H9 (cell line): ENCODE measurements at regions not wholly inside any gene's neighbourhood (a gene's known extent, or its start where the extent isn't known, plus 50 kb on each side); places are given as distances from the start of the nearest gene placed in this dataset.

Source experiments
- DNase-seq: peaks from one replicate; pipeline ENCODE4 v3.0.0-alpha.2; 2017
- H2AFZ ChIP-seq: one replicate; pipeline ENCODE4 v1.6.1; 2013; ENCODE audit warnings: mild to moderate bottlenecking, low read length, control low read depth, moderate library complexity
- H2AK5ac ChIP-seq: 2 replicates; pipeline ENCODE4 v1.6.1; 2013; ENCODE audit warnings: low read length, control low read depth, mixed read lengths; ENCODE audit not compliant: insufficient read length
- H2BK120ac ChIP-seq: one replicate; pipeline ENCODE4 v1.6.1; 2013; ENCODE audit warnings: low read depth, mild to moderate bottlenecking, low read length, control low read depth, inconsistent platforms; ENCODE audit not compliant: poor library complexity, severe bottlenecking
- H2BK12ac ChIP-seq: 2 replicates; pipeline ENCODE4 v1.6.1; 2013; ENCODE audit warnings: low read length, control low read depth, mixed read lengths, low read depth; ENCODE audit not compliant: insufficient read length
- H2BK15ac ChIP-seq: 2 replicates; pipeline ENCODE4 v1.6.1; 2013; ENCODE audit warnings: low read depth, low read length, control low read depth
- H2BK20ac ChIP-seq: one replicate; pipeline ENCODE4 v1.6.1; 2013; ENCODE audit warnings: low read depth, mild to moderate bottlenecking, low read length, control low read depth, inconsistent platforms; ENCODE audit not compliant: poor library complexity, severe bottlenecking
- H2BK5ac ChIP-seq: 2 replicates; pipeline ENCODE4 v1.6.1; 2013; ENCODE audit warnings: low read length, control low read depth, mixed read lengths; ENCODE audit not compliant: insufficient read length
- H3K14ac ChIP-seq: 2 replicates; pipeline ENCODE4 v1.6.1; 2013; ENCODE audit warnings: low read length, control low read depth; ENCODE audit not compliant: insufficient read depth
- H3K18ac ChIP-seq: 2 replicates; pipeline ENCODE4 v1.6.1; 2013; ENCODE audit warnings: low read depth, mild to moderate bottlenecking, mixed read lengths, low read length, control low read depth; ENCODE audit not compliant: insufficient read length
- H3K23ac ChIP-seq: 2 replicates; pipeline ENCODE4 v1.6.1; 2013; ENCODE audit warnings: low read length, control low read depth, mixed read lengths, low read depth; ENCODE audit not compliant: insufficient read length
- H3K23me2 ChIP-seq: 2 replicates; pipeline ENCODE4 v1.6.1; 2013; ENCODE audit warnings: low read depth, mild to moderate bottlenecking, mixed read lengths, low read length, control low read depth; ENCODE audit not compliant: insufficient read length, poor library complexity, severe bottlenecking
- H3K27ac ChIP-seq: 2 replicates; pipeline ENCODE4 v1.5.1; 2013; ENCODE audit warnings: low read length, control low read depth, mixed read lengths, low read depth; ENCODE audit not compliant: insufficient read length
- H3K27me3 ChIP-seq: 2 replicates; pipeline ENCODE4 v1.6.1; 2013; ENCODE audit warnings: low read length, control low read depth, inconsistent platforms; ENCODE audit not compliant: insufficient read depth
- H3K4ac ChIP-seq: 2 replicates; pipeline ENCODE4 v1.6.1; 2013; ENCODE audit warnings: low read depth, mild to moderate bottlenecking, control low read depth, inconsistent platforms, low read length, moderate library complexity
- H3K4me1 ChIP-seq: 2 replicates; pipeline ENCODE4 v1.6.1; 2013; ENCODE audit warnings: low read length, control low read depth, inconsistent platforms; ENCODE audit not compliant: insufficient read depth
- H3K4me2 ChIP-seq: 2 replicates; pipeline ENCODE4 v1.6.1; 2013; ENCODE audit warnings: low read length, control low read depth, mixed read lengths; ENCODE audit not compliant: insufficient read length, insufficient read depth
- H3K56ac ChIP-seq: 2 replicates; pipeline ENCODE4 v1.6.1; 2013; ENCODE audit warnings: low read depth, mild to moderate bottlenecking, mixed read lengths, low read length, control low read depth; ENCODE audit not compliant: insufficient read length
- H3K79me1 ChIP-seq: 2 replicates; pipeline ENCODE4 v1.6.1; 2013; ENCODE audit warnings: low read depth, mild to moderate bottlenecking, moderate library complexity, low read length, control low read depth, inconsistent platforms; ENCODE audit not compliant: insufficient read depth, poor library complexity, severe bottlenecking
- H3K79me2 ChIP-seq: 2 replicates; pipeline ENCODE4 v1.6.1; 2013; ENCODE audit warnings: low read length, control low read depth, inconsistent platforms; ENCODE audit not compliant: insufficient read depth
- H3K9ac ChIP-seq: 2 replicates; pipeline ENCODE4 v1.6.1; 2013; ENCODE audit warnings: low read length, control low read depth, mixed read lengths; ENCODE audit not compliant: insufficient read length; ENCODE audit errors: extremely low read depth
- H3K9me3 ChIP-seq: one replicate; pipeline ENCODE4 v1.6.1; 2013; ENCODE audit warnings: low read depth, low read length, inconsistent platforms; ENCODE audit not compliant: control insufficient read depth
- H3T11ph ChIP-seq: one replicate; pipeline ENCODE4 v1.6.1; 2013; ENCODE audit warnings: mild to moderate bottlenecking, low read length, control low read depth, inconsistent platforms
- H4K20me1 ChIP-seq: one replicate; pipeline ENCODE4 v1.6.1; 2013; ENCODE audit not compliant: control insufficient read depth, insufficient read length, insufficient read depth
- H4K5ac ChIP-seq: 2 replicates; pipeline ENCODE4 v1.6.1; 2013; ENCODE audit warnings: low read depth, mild to moderate bottlenecking, mixed read lengths, low read length, control low read depth; ENCODE audit not compliant: insufficient read length
- H4K8ac ChIP-seq: replicated peaks from 2 replicates; pipeline ENCODE4 v1.6.1; 2013; ENCODE audit warnings: low read length, control low read depth, mixed read lengths, low read depth; ENCODE audit not compliant: insufficient read length
- H4K91ac ChIP-seq: 2 replicates; pipeline ENCODE4 v1.6.1; 2013; ENCODE audit warnings: low read depth, mild to moderate bottlenecking, moderate library complexity, mixed read lengths, low read length, control low read depth; ENCODE audit not compliant: insufficient read length
- H3K27ac Mint-ChIP-seq, 3 experiments: 2 replicates in 2 of 3; 3 replicates in 1 of 3; pipeline ENCODE4 v1.8.0; 2020 to 2021; ENCODE audit warnings: mixed read lengths in 3 of 3, mild to moderate bottlenecking in 1 of 3, moderate library complexity in 1 of 3
- H3K27me3 Mint-ChIP-seq: 2 replicates; pipeline ENCODE4 v1.8.0; 2021; ENCODE audit warnings: low read depth, mild to moderate bottlenecking, moderate library complexity, mixed read lengths
- H3K36me3 Mint-ChIP-seq, 3 experiments: 2 replicates in 2 of 3; 3 replicates in 1 of 3; pipeline ENCODE4 v1.8.0; 2020 to 2021; ENCODE audit warnings: low read depth in 3 of 3, mixed read lengths in 3 of 3; ENCODE audit not compliant: insufficient read depth in 1 of 3
- H3K4me1 Mint-ChIP-seq, 2 experiments: 2 replicates each; pipeline ENCODE4 v1.8.0; 2020; ENCODE audit warnings: mixed read lengths in 2 of 2
- H3K4me3 Mint-ChIP-seq, 2 experiments: 2 replicates in 1 of 2; 3 replicates in 1 of 2; pipeline ENCODE4 v1.8.0; 2020 to 2021; ENCODE audit warnings: mild to moderate bottlenecking in 2 of 2, mixed read lengths in 2 of 2, moderate library complexity in 1 of 2
- H3K9me3 Mint-ChIP-seq, 2 experiments: 2 replicates in 1 of 2; 3 replicates in 1 of 2; pipeline ENCODE4 v1.8.0; 2020; ENCODE audit warnings: mild to moderate bottlenecking in 2 of 2, mixed read lengths in 2 of 2, moderate library complexity in 1 of 2
- CTCF ChIP-seq: fragments of 200-600 bp; sonication (generic); conservative IDR thresholded peaks from 3 replicates; pipeline ENCODE4 v1.8.0; 2021; ENCODE audit warnings: antibody characterized with exemption, mild to moderate bottlenecking

- H3K27me3 ChIP-seq, result no peaks in the 10 kb centered on the region
- H4K91ac ChIP-seq, result no peak overlapping the region
- H2BK12ac ChIP-seq, result no peak overlapping the region
- H3K56ac ChIP-seq, result no peak overlapping the region
- no peak overlapping the region for H3K4me2 ChIP-seq
- no peak overlapping the region for H2BK20ac ChIP-seq
- H3K23ac ChIP-seq, result no peak overlapping the region
- H3K23me2 ChIP-seq, result no peaks in the 10 kb centered on the region
- H3K9me3 ChIP-seq, result no peaks in the 10 kb centered on the region
- H2BK15ac ChIP-seq, result no peak overlapping the region
- H2AFZ ChIP-seq, result no peak overlapping the region
- H3K79me1 ChIP-seq, result no peaks in the 10 kb centered on the region
- H3K36me3 Mint-ChIP-seq, result peaks cover 3 to 6% (median 5%) of the 10 kb centered on the region in 3 experiments; a peak in 3 of 7 replicates
- no peak overlapping the region for H3K9ac ChIP-seq
- no peak overlapping the region for H2BK120ac ChIP-seq
- no peak overlapping the region for H3K4ac ChIP-seq
- no peak for DNase-seq
- peaks cover 0 to 2% of the 10 kb centered on the region in 2 experiments; a peak in 2 of 5 replicates for H3K9me3 Mint-ChIP-seq
- H3K27ac ChIP-seq, result no peak overlapping the region
- no peak overlapping the region for H2AK5ac ChIP-seq
- no peak for TF ChIP-seq CTCF
- H3K4me3 Mint-ChIP-seq, result no peak overlapping the region; a peak in 1 of 5 replicates
- no peak overlapping the region for H3K18ac ChIP-seq
- no peaks in the 10 kb centered on the region for H3K27me3 Mint-ChIP-seq
- no peak overlapping the region for H4K5ac ChIP-seq
- no peak overlapping the region for H3K27ac Mint-ChIP-seq
- no peaks in the 10 kb centered on the region for H3K79me2 ChIP-seq
- H4K20me1 ChIP-seq, result no peaks in the 10 kb centered on the region
- no peak overlapping the region for H3T11ph ChIP-seq
- peaks cover 14 to 17% of the 10 kb centered on the region in 2 experiments for H3K4me1 Mint-ChIP-seq
- H4K8ac ChIP-seq, result no peak overlapping the region
- H2BK5ac ChIP-seq, result no peak overlapping the region
- H3K4me1 ChIP-seq, result peaks cover 3% of the 10 kb centered on the region; the same call in 1 of the 2 replicates
- H3K14ac ChIP-seq, result no peak overlapping the region
Observed at GRCh38 chr2:39538718-39539117, 101.6 kb upstream of the MAP4K3 start.
